SU-DHL-6 (cell line): ENCODE measurements at regions not wholly inside any gene's neighbourhood (a gene's known extent, or its start where the extent isn't known, plus 50 kb on each side); places are given as distances from the start of the nearest gene placed in this dataset.

ENCODE experiments used
- H2AFZ ChIP-seq: fragments of 200-600 bp; sonication (generic); 2 replicates; pipeline ENCODE4 v1.6.1; 2014; ENCODE audit warnings: low read depth, mild to moderate bottlenecking, moderate library complexity, mixed read lengths, antibody characterized with exemption, low read length; ENCODE audit not compliant: severe bottlenecking
- H3F3A ChIP-seq: fragments of 200-600 bp; shearing (Covaris generic); 2 replicates; pipeline ENCODE4 v1.6.0; 2016; ENCODE audit warnings: antibody characterized with exemption, mild to moderate bottlenecking; ENCODE audit not compliant: insufficient read depth
- H3K27ac ChIP-seq: fragments of 200-600 bp; sonication (generic); 2 replicates; pipeline ENCODE4 v1.5.1; 2016; ENCODE audit warnings: low read depth, mild to moderate bottlenecking, low read length, moderate library complexity, mixed read lengths
- H3K27me3 ChIP-seq: fragments of 200-600 bp; sonication (generic), shearing (Covaris generic); 2 replicates; pipeline ENCODE4 v1.6.0; 2014; ENCODE audit warnings: mild to moderate bottlenecking, low read length
- H3K36me3 ChIP-seq: fragments of 200-600 bp; sonication (generic); 2 replicates; pipeline ENCODE4 v1.6.1; 2014; ENCODE audit warnings: mild to moderate bottlenecking, low read length, mixed read lengths
- H3K4me2 ChIP-seq: fragments of 300-600, 200-600 bp; shearing (Covaris generic), sonication (generic); 2 replicates; pipeline ENCODE4 v1.6.0; 2014; ENCODE audit warnings: low read length, low read depth, mild to moderate bottlenecking; ENCODE audit not compliant: poor library complexity, severe bottlenecking
- H3K4me3 ChIP-seq: fragments of 200-600 bp; sonication (generic); 2 replicates; pipeline ENCODE4 v1.5.1; 2014; ENCODE audit warnings: antibody characterized with exemption, low read length, mild to moderate bottlenecking, mixed read lengths; ENCODE audit not compliant: insufficient read depth, poor library complexity, severe bottlenecking
- H3K79me2 ChIP-seq: fragments of 200-600 bp; sonication (generic); 2 replicates; pipeline ENCODE4 v1.6.1; 2014; ENCODE audit warnings: mild to moderate bottlenecking, low read length, moderate library complexity; ENCODE audit not compliant: insufficient read depth
- H3K9ac ChIP-seq: fragments of 200-600 bp; sonication (generic); 2 replicates; pipeline ENCODE4 v1.7.0; 2014; ENCODE audit warnings: mild to moderate bottlenecking, low read length
- H3K9me2 ChIP-seq: fragments of 200-600 bp; sonication (generic); replicated peaks from 2 replicates; pipeline ENCODE4 v1.6.1; 2014; ENCODE audit warnings: low read length; ENCODE audit not compliant: insufficient read depth
- H3K9me3 ChIP-seq: fragments of 200-600 bp; sonication (generic); 2 replicates; pipeline ENCODE4 v1.6.1; 2014; ENCODE audit warnings: low read length, mixed read lengths; ENCODE audit not compliant: insufficient read depth
- H4K20me1 ChIP-seq: fragments of 200-600 bp; sonication (generic); 2 replicates; pipeline ENCODE4 v1.6.1; 2014; ENCODE audit warnings: low read depth, mild to moderate bottlenecking, antibody characterized with exemption, low read length, moderate library complexity, mixed read lengths
- EZH2phosphoT487 ChIP-seq: fragments of 200-600 bp; sonication (generic), shearing (Covaris generic); conservative IDR thresholded peaks from 2 replicates; pipeline ENCODE4 v1.6.1; 2018; ENCODE audit warnings: mild to moderate bottlenecking, antibody characterized with exemption, low read length, moderate library complexity, mixed read lengths
- TF ChIP-seq, protein P1 (sequence below): fragments of 200-600 bp; sonication (generic); IDR thresholded peaks from one replicate; pipeline ENCODE4 v1.5.1; 2017; ENCODE audit warnings: antibody characterized with exemption, mild to moderate bottlenecking, low read length, moderate library complexity; ENCODE audit not compliant: insufficient read depth, poor library complexity, severe bottlenecking

GRCh38 chr18:68494802-68495581, 219.9 kb downstream of the TMX3 start:
- no peaks in the 10 kb centered on the region for H3K36me3 ChIP-seq
- H3F3A ChIP-seq = no peaks in the 10 kb centered on the region
- H3K9me2 ChIP-seq = no peaks in the 10 kb centered on the region
- no peaks in the 10 kb centered on the region for H3K27me3 ChIP-seq
- H3K9me3 ChIP-seq = no peaks in the 10 kb centered on the region
- no peak for TF ChIP-seq EZH2phosphoT487
- TF ChIP-seq, protein P1, sequence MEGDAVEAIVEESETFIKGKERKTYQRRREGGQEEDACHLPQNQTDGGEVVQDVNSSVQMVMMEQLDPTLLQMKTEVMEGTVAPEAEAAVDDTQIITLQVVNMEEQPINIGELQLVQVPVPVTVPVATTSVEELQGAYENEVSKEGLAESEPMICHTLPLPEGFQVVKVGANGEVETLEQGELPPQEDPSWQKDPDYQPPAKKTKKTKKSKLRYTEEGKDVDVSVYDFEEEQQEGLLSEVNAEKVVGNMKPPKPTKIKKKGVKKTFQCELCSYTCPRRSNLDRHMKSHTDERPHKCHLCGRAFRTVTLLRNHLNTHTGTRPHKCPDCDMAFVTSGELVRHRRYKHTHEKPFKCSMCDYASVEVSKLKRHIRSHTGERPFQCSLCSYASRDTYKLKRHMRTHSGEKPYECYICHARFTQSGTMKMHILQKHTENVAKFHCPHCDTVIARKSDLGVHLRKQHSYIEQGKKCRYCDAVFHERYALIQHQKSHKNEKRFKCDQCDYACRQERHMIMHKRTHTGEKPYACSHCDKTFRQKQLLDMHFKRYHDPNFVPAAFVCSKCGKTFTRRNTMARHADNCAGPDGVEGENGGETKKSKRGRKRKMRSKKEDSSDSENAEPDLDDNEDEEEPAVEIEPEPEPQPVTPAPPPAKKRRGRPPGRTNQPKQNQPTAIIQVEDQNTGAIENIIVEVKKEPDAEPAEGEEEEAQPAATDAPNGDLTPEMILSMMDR = no peak
- H3K79me2 ChIP-seq = no peaks in the 10 kb centered on the region
- H4K20me1 ChIP-seq = no peaks in the 10 kb centered on the region
- no peak overlapping the region for H3K4me2 ChIP-seq
- H2AFZ ChIP-seq = no peak overlapping the region
- H3K9ac ChIP-seq = no peak overlapping the region
- no peak overlapping the region for H3K27ac ChIP-seq
- no peak overlapping the region for H3K4me3 ChIP-seq

GRCh38 chr18:68489013-68489792, 225.7 kb downstream of the TMX3 start:
- Histone ChIP-seq H3K9ac (no peak overlapping the region), H2AFZ (no peak overlapping the region), H3K4me3 (no peak overlapping the region)

DNA sequence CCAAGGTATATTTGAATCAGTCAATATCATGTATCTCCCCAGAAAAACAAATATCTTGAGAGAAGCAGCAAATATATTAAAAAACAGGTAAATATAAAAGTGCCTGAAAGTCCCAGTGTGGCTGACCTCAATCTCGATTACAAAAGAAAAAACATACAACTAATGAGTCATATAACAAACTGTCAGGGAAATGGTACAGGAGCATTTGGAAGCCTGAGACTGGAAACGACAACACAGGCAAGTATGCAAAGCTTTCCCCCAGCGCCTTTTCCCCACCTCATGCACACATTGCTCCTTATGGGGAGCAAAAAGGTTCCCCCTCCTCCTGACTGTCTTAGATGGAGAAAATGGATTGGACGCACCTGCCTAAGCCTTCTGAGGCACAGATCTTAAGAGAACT, 230.7 kb downstream of the TMX3 start:
- H3K36me3 ChIP-seq = no peaks in the 10 kb centered on the region

More at GRCh38 chr18:68489013-68489792, 225.7 kb downstream of the TMX3 start:
- no peaks in the 10 kb centered on the region for H3K27me3 ChIP-seq
- no peak for TF ChIP-seq EZH2phosphoT487
- TF ChIP-seq, protein P1 = no peak
- H3K4me2 ChIP-seq = no peak overlapping the region
- no peaks in the 10 kb centered on the region for H3K9me3 ChIP-seq
- H3K27ac ChIP-seq = no peak overlapping the region
- no peaks in the 10 kb centered on the region for H3K79me2 ChIP-seq
- no peaks in the 10 kb centered on the region for H3K36me3 ChIP-seq
- H4K20me1 ChIP-seq = no peaks in the 10 kb centered on the region
- no peaks in the 10 kb centered on the region for H3F3A ChIP-seq
- no peaks in the 10 kb centered on the region for H3K9me2 ChIP-seq

More for the DNA sequence above, 230.7 kb downstream of the TMX3 start:
- H4K20me1 ChIP-seq = no peaks in the 10 kb centered on the region
- H3F3A ChIP-seq = no peaks in the 10 kb centered on the region
- H3K27me3 ChIP-seq = no peaks in the 10 kb centered on the region
- H3K4me3 ChIP-seq = no peak overlapping the region
- H3K4me2 ChIP-seq = no peak overlapping the region
- no peaks in the 10 kb centered on the region for H3K9me2 ChIP-seq
- H2AFZ ChIP-seq = no peak overlapping the region
- H3K9me3 ChIP-seq = no peaks in the 10 kb centered on the region
- no peaks in the 10 kb centered on the region for H3K79me2 ChIP-seq
- no peak overlapping the region for H3K27ac ChIP-seq
- TF ChIP-seq EZH2phosphoT487 = no peak
- TF ChIP-seq, protein P1 = no peak
- H3K9ac ChIP-seq = no peak overlapping the region
